Stomach (tissue), 8 donors: ENCODE measurements at regions not wholly inside any gene's neighbourhood (a gene's known extent, or its start where the extent isn't known, plus 50 kb on each side); places are given as distances from the start of the nearest gene placed in this dataset.

ENCODE experiments used
- DNase-seq, 2 donors: peaks; one replicate each; pipeline versions ENCODE4 v3.0.0 to v3.0.0-alpha.2; 2013 to 2019
- H3K27ac ChIP-seq, 5 donors: fragments of 200-600 bp in 4 of 5; sonication (generic) in 4 of 5; one replicate each; pipeline ENCODE4 v1.5.1; 2013 to 2019; ENCODE audit warnings: mild to moderate bottlenecking in 1 of 5, moderate library complexity in 1 of 5
- H3K27me3 ChIP-seq, 3 donors: fragments of 200-600 bp; sonication (generic); one replicate each; pipeline ENCODE4 v1.5.1; 2017 to 2019; ENCODE audit warnings: mixed run types in 1 of 3
- H3K36me3 ChIP-seq, 4 donors: fragments of 200-600 bp; sonication (generic); 1 replicate in 3 of 4; 2 replicates in 1 of 4; pipeline ENCODE4 v1.5.1; 2016 to 2019
- H3K4me1 ChIP-seq, 4 donors: fragments of 200-600 bp; sonication (generic); one replicate each; pipeline ENCODE4 v1.5.1; 2016 to 2019
- H3K4me3 ChIP-seq, 4 donors: fragments of 200-600 bp; sonication (generic) in 3 of 4; one replicate each; pipeline ENCODE4 v1.5.1; 2016 to 2019; ENCODE audit warnings: mild to moderate bottlenecking in 1 of 4
- H3K9me3 ChIP-seq, 4 donors: fragments of 200-600 bp; sonication (generic); one replicate each; pipeline ENCODE4 v1.5.1; 2016 to 2019
- EP300 ChIP-seq: sonication (generic); formaldehyde crosslinking; IDR thresholded peaks from one replicate; pipeline ENCODE4 v1.6.1; 2017; ENCODE audit warnings: antibody characterized with exemption
- POLR2A ChIP-seq, 4 donors: fragments of 450-650 bp; IDR thresholded peaks; one replicate each; pipeline ENCODE4 v1.6.1; 2016; ENCODE audit warnings: antibody characterized with exemption in 4 of 4, control low read depth in 2 of 4, mild to moderate bottlenecking in 1 of 4, moderate library complexity in 1 of 4
- POLR2AphosphoS5 ChIP-seq, 3 donors: sonication (generic); formaldehyde crosslinking; IDR thresholded peaks; one replicate each; pipeline ENCODE4 v1.6.1; 2016; ENCODE audit warnings: antibody characterized with exemption in 3 of 3
- WGBS, 5 donors: extraction: QIAGEN DNeasy Blood & Tissue Kit in 3 of 5; methylation state at CpG; one replicate each; pipeline versions ENCODE4 v1.1.5 to v1.1.7; 2013 to 2018; 5-methylcytosine and 5-hydroxymethylcytosine counted together
- intact Hi-C: fragments of 100-400 bp; cut with DNase I; formaldehyde crosslinking; loops from one replicate; pipeline ENCODE4 v1.15.1; 2023; ENCODE audit warnings: low total_unique reads
- TF ChIP-seq, protein P1 (sequence below), 7 experiments: fragments of 450-650 bp in 4 of 7; fragments of 200-600 bp in 3 of 7; sonication (generic) in 3 of 7; IDR thresholded peaks; one replicate each; pipeline ENCODE4 v1.5.1; 2016 to 2019; ENCODE audit warnings: antibody characterized with exemption in 7 of 7, control low read depth in 2 of 7, mild to moderate bottlenecking in 1 of 7
- donor health status: healthy with polysubstance abuse.
- donor health status: Bipolar disorder and iron deficiency.
- donor health status: healthy.

- no peak overlapping the region for H3K27ac ChIP-seq
Measured at GRCh38 chr11:120061036-120061760, 76.7 kb downstream of the TRIM29 start.

GRCh38 chr11:120060512-120060911 is 77.4 kb downstream of the TRIM29 start:
- Histone ChIP-seq H3K4me1 (peaks cover 0 to 9% (median 2%) of the 10 kb centered on the region in 4 donors), H3K9me3 (no peaks in the 10 kb centered on the region), H3K27me3 (peaks cover 0 to 44% (median 5%) of the 10 kb centered on the region in 3 donors), H3K36me3 (no peaks in the 10 kb centered on the region), H3K4me3 (no peak overlapping the region), H3K27ac (no peak overlapping the region)
- DNase-seq, result no peak
- intact Hi-C loops, result no loop called here
- WGBS, 5 donors, result 84 to 93% (median 85%) methylated on average over 7 of the region's 7 CpGs
- no peak for TF ChIP-seq POLR2A (IDR thresholded peaks at IDR 0.05)

More at GRCh38 chr11:120061036-120061760, 76.7 kb downstream of the TRIM29 start:
- Histone ChIP-seq H3K36me3 (no peaks in the 10 kb centered on the region), H3K4me1 (peaks cover 0 to 9% (median 2%) of the 10 kb centered on the region in 4 donors), H3K27me3 (peaks cover 0 to 44% (median 5%) of the 10 kb centered on the region in 3 donors), H3K9me3 (no peaks in the 10 kb centered on the region), H3K4me3 (no peak overlapping the region)
- no peak for TF ChIP-seq EP300
- no peak for TF ChIP-seq POLR2AphosphoS5 (IDR thresholded peaks at IDR 0.05)
- TF ChIP-seq, protein P1, sequence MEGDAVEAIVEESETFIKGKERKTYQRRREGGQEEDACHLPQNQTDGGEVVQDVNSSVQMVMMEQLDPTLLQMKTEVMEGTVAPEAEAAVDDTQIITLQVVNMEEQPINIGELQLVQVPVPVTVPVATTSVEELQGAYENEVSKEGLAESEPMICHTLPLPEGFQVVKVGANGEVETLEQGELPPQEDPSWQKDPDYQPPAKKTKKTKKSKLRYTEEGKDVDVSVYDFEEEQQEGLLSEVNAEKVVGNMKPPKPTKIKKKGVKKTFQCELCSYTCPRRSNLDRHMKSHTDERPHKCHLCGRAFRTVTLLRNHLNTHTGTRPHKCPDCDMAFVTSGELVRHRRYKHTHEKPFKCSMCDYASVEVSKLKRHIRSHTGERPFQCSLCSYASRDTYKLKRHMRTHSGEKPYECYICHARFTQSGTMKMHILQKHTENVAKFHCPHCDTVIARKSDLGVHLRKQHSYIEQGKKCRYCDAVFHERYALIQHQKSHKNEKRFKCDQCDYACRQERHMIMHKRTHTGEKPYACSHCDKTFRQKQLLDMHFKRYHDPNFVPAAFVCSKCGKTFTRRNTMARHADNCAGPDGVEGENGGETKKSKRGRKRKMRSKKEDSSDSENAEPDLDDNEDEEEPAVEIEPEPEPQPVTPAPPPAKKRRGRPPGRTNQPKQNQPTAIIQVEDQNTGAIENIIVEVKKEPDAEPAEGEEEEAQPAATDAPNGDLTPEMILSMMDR (IDR thresholded peaks at IDR 0.05), result no peak
- TF ChIP-seq POLR2A (IDR thresholded peaks at IDR 0.05), result no peak
- DNase-seq, result no peak
- intact Hi-C loops, result no loop called here
- WGBS, 5 donors, result 74 to 86% (median 78%) methylated on average over 9 to 12 of the region's 12 CpGs

GRCh38 chr11:120058931-120059330 is 79.0 kb downstream of the TRIM29 start:
- TF ChIP-seq, protein P1 (IDR thresholded peaks at IDR 0.05), result no peak
- TF ChIP-seq POLR2A (IDR thresholded peaks at IDR 0.05) (no peak), POLR2AphosphoS5 (IDR thresholded peaks at IDR 0.05) (no peak), EP300 (no peak)
- peaks cover 0 to 9% (median 2%) of the 10 kb centered on the region in 4 donors for H3K4me1 ChIP-seq
- H3K27me3 ChIP-seq, result peaks cover 0 to 35% (median 5%) of the 10 kb centered on the region in 3 donors
- intact Hi-C loops, result no loop called here
- no peak overlapping the region for H3K4me3 ChIP-seq
- no peak overlapping the region for H3K27ac ChIP-seq
- no peaks in the 10 kb centered on the region for H3K9me3 ChIP-seq
- WGBS, 5 donors, result 86 to 93% (median 88%) methylated on average over 4 of the region's 4 CpGs
- no peak for DNase-seq
- H3K36me3 ChIP-seq, result no peaks in the 10 kb centered on the region

DNA sequence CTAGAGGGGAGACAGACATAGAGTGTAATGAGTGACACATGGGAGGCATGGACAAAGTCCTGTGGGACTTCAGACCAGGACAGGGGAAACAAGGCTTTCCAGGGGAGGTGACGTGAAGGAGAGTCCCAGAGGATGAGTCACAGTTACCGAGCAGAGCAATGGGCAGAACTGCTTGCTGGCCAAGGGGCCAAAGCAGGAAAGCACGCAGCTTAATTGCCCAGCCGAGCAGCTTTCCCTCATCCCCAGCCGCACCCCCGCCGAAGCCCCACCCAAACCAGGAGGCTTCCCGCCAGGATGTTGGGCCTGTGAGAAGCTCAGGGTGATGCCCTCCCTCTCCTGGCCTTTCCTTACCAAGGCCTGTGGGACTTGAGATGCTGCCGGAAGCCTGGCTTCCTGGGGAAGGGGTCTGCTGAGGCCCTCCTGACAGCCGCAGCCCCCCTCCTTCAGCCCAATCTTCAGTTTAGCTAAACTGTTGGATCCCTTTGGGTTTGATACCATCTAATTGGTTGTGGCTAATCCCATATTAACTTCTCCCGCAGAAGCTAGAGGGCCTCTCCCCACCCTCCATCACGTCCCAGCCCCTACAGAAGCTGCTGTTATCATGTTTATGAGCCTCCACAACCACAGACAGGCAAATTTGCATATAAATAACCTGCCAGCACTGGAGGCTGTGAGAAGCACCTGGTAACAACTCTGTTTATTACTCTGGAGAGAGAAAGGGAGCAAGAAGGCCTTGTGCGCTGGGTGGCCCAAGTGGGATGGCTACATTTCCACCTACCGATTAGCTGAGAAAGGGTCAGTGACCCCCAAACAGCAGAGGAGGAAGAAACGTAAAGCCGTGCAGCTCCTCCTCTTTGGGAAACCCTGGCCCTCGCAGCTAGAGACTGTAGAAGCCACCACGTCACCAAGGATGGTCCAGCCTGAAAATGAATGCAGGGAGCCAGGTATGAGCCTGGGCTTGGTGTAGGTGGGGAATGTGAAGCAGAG is 80.0 kb downstream of the TRIM29 start:
- DNase-seq, result no peak
- Histone ChIP-seq H3K4me1 (peaks cover 0 to 9% (median 2%) of the 10 kb centered on the region in 4 donors), H3K9me3 (no peaks in the 10 kb centered on the region), H3K4me3 (no peak overlapping the region), H3K27me3 (peaks cover 0 to 31% (median 5%) of the 10 kb centered on the region in 3 donors), H3K27ac (no peak overlapping the region), H3K36me3 (no peaks in the 10 kb centered on the region)
- TF ChIP-seq POLR2AphosphoS5 (IDR thresholded peaks at IDR 0.05), result no peak
- TF ChIP-seq, protein P1 (IDR thresholded peaks at IDR 0.05), result no peak
- no peak for TF ChIP-seq EP300
- no peak for TF ChIP-seq POLR2A (IDR thresholded peaks at IDR 0.05)
- intact Hi-C loops, result no loop called here
- WGBS, 5 donors, result 58 to 66% (median 64%) methylated on average over 15 to 18 of the region's 18 CpGs
